CD14-positive monocyte (primary cell): ENCODE measurements at regions not wholly inside any gene's neighbourhood (a gene's known extent, or its start where the extent isn't known, plus 50 kb on each side); places are given as distances from the start of the nearest gene placed in this dataset.

ENCODE experiments used
- DNase-seq, 3 donors: peaks; one replicate each; pipeline ENCODE4 v3.0.0-alpha.2; 2011 to 2022
- H2AFZ ChIP-seq: 2 replicates; pipeline ENCODE4 v1.6.0; 2012; ENCODE audit warnings: mild to moderate bottlenecking, low read depth, low read length, inconsistent platforms; ENCODE audit not compliant: insufficient read depth, poor library complexity, severe bottlenecking
- H3K27ac ChIP-seq, 2 donors: 1 replicate in 1 of 2; 2 replicates in 1 of 2; pipeline ENCODE4 v1.5.1; 2012 to 2013; ENCODE audit warnings: low read length in 2 of 2, control low read depth in 1 of 2, inconsistent platforms in 1 of 2, low read depth in 1 of 2, mild to moderate bottlenecking in 1 of 2
- H3K27me3 ChIP-seq, 2 donors: one replicate each; pipeline versions ENCODE4 v1.6.0 to v1.6.1; 2011 to 2013; ENCODE audit warnings: low read length in 2 of 2; ENCODE audit not compliant: control insufficient read depth in 2 of 2, insufficient read depth in 2 of 2
- H3K36me3 ChIP-seq, 2 donors: replicated peaks in 1 of 2; 1 replicate in 1 of 2; 2 replicates in 1 of 2; pipeline versions ENCODE4 v1.5.1 to v1.6.1; 2012 to 2013; ENCODE audit warnings: low read length in 2 of 2, control low read depth in 1 of 2, inconsistent platforms in 1 of 2, mild to moderate bottlenecking in 1 of 2; ENCODE audit not compliant: insufficient read depth in 2 of 2, control insufficient read depth in 1 of 2
- H3K4me1 ChIP-seq, 2 donors: 1 replicate in 1 of 2; 2 replicates in 1 of 2; pipeline versions ENCODE4 v1.5.1 to v1.6.1; 2012 to 2013; ENCODE audit warnings: low read length in 2 of 2, control low read depth in 1 of 2, inconsistent platforms in 1 of 2, mild to moderate bottlenecking in 1 of 2, moderate library complexity in 1 of 2; ENCODE audit not compliant: insufficient read depth in 2 of 2, control insufficient read depth in 1 of 2
- H3K4me2 ChIP-seq: replicated peaks from 2 replicates; pipeline ENCODE3; 2012; ENCODE audit warnings: low read length, moderate library complexity, mild to moderate bottlenecking; ENCODE audit not compliant: poor library complexity, severe bottlenecking; ENCODE audit errors: extremely low read depth
- H3K4me3 ChIP-seq, 3 experiments: fragments of 200-600 bp in 1 of 3; sonication (generic) in 1 of 3; replicated peaks in 1 of 3; 1 replicate in 2 of 3; 2 replicates in 1 of 3; pipeline ENCODE4 v1.5.1; 2011 to 2013; ENCODE audit warnings: low read length in 3 of 3, mild to moderate bottlenecking in 3 of 3, control low read depth in 2 of 3, low read depth in 2 of 3, inconsistent platforms in 1 of 3, moderate library complexity in 1 of 3
- H3K79me2 ChIP-seq: 2 replicates; pipeline ENCODE4 v1.6.0; 2012; ENCODE audit warnings: mild to moderate bottlenecking, control low read depth, inconsistent platforms, low read length, moderate library complexity; ENCODE audit not compliant: insufficient read depth
- H3K9ac ChIP-seq: 2 replicates; pipeline ENCODE4 v1.6.0; 2017; ENCODE audit warnings: low read length, mild to moderate bottlenecking; ENCODE audit not compliant: insufficient read depth, poor library complexity, severe bottlenecking
- H3K9me3 ChIP-seq, 2 donors: replicated peaks in 1 of 2; 1 replicate in 1 of 2; 2 replicates in 1 of 2; pipeline versions ENCODE4 v1.5.1 to v1.6.1; 2012 to 2013; ENCODE audit warnings: low read length in 2 of 2, control low read depth in 1 of 2; ENCODE audit not compliant: control insufficient read depth in 1 of 2, insufficient read depth in 1 of 2
- H4K20me1 ChIP-seq: 2 replicates; pipeline ENCODE4 v1.6.0; 2012; ENCODE audit warnings: mild to moderate bottlenecking, low read length, control low read depth, moderate library complexity; ENCODE audit not compliant: insufficient read depth
- H3K27ac Mint-ChIP-seq, 7 donors: one replicate each; pipeline ENCODE4 v1.8.0; 2020; ENCODE audit warnings: mild to moderate bottlenecking in 7 of 7, mixed read lengths in 7 of 7, moderate library complexity in 6 of 7, inconsistent platforms in 2 of 7
- H3K27me3 Mint-ChIP-seq, 3 donors: one replicate each; pipeline ENCODE4 v1.8.0; 2021 to 2022; ENCODE audit warnings: low read depth in 3 of 3, mild to moderate bottlenecking in 3 of 3, mixed read lengths in 3 of 3, moderate library complexity in 3 of 3, inconsistent platforms in 1 of 3
- H3K36me3 Mint-ChIP-seq, 2 donors: one replicate each; pipeline ENCODE4 v1.8.0; 2020; ENCODE audit warnings: mixed read lengths in 2 of 2, inconsistent platforms in 1 of 2, mild to moderate bottlenecking in 1 of 2
- H3K4me1 Mint-ChIP-seq: one replicate; pipeline ENCODE4 v1.8.0; 2020; ENCODE audit warnings: mild to moderate bottlenecking, mixed read lengths
- H3K4me3 Mint-ChIP-seq, 2 donors: one replicate each; pipeline ENCODE4 v1.8.0; 2020; ENCODE audit warnings: mild to moderate bottlenecking in 2 of 2, mixed read lengths in 2 of 2, moderate library complexity in 1 of 2
- H3K9me3 Mint-ChIP-seq, 7 donors: one replicate each; pipeline ENCODE4 v1.8.0; 2020 to 2022; ENCODE audit warnings: mixed read lengths in 7 of 7, mild to moderate bottlenecking in 6 of 7, moderate library complexity in 6 of 7, inconsistent platforms in 2 of 7
- CTCF ChIP-seq: fragments of 200-600 bp; IDR thresholded peaks from one replicate; pipeline ENCODE4 v1.8.0; 2022; ENCODE audit warnings: antibody characterized with exemption, mild to moderate bottlenecking
- WGBS: methylation state at CpG from one replicate; pipeline ENCODE4 v1.1.5; 2013; ENCODE audit warnings: missing lambda C conversion rate; ENCODE audit not compliant: insufficient coverage; 5-methylcytosine and 5-hydroxymethylcytosine counted together
- intact Hi-C, 2 donors: fragments of 100-400 bp; cut with micrococcal nuclease; formaldehyde crosslinking; loops; one replicate each; pipeline versions ENCODE4 v1.15.0 to v1.15.1; 2023

GRCh38 chr7:142585425-142585824 lies 163.8 kb upstream of the PRSS1 start:
- TF ChIP-seq CTCF: no peak
- no peak overlapping the region for H3K4me3 ChIP-seq
- no peaks in the 10 kb centered on the region for H3K36me3 ChIP-seq
- no peak overlapping the region for H3K27ac ChIP-seq
- Mint-ChIP-seq H3K36me3 (no peaks in the 10 kb centered on the region), H3K27ac (peak overlapping the region in 3 of 7 donors; percentile 21 to 59 (median 23)), H3K27me3 (no peaks in the 10 kb centered on the region), H3K9me3 (no peaks in the 10 kb centered on the region), H3K4me1 (peaks cover 20% of the 10 kb centered on the region), H3K4me3 (no peak overlapping the region)
- no peaks in the 10 kb centered on the region for H3K9me3 ChIP-seq
- no peak overlapping the region for H3K9ac ChIP-seq
- no peaks in the 10 kb centered on the region for H3K79me2 ChIP-seq
- WGBS: no CpG with 5 or more reads among the region's 2 CpGs
- no peak overlapping the region for H2AFZ ChIP-seq
- intact Hi-C loops: loop anchor here in 1 of 2 donors (10.0 kb wide), 1 partner anchor 51 kb away; no protein-coding TSS in a partner anchor
- H4K20me1 ChIP-seq: no peaks in the 10 kb centered on the region
- H3K27me3 ChIP-seq: no peaks in the 10 kb centered on the region
- DNase-seq: no peak
- no peak overlapping the region for H3K4me2 ChIP-seq
- peaks cover 10 to 14% of the 10 kb centered on the region in 2 donors for H3K4me1 ChIP-seq

GRCh38 chr7:142584765-142585164 lies 164.5 kb upstream of the PRSS1 start:
- Histone ChIP-seq H3K4me1 (peaks cover 10 to 14% of the 10 kb centered on the region in 2 donors), H3K9ac (no peak overlapping the region), H3K4me3 (no peak overlapping the region), H3K79me2 (no peaks in the 10 kb centered on the region), H4K20me1 (no peaks in the 10 kb centered on the region), H3K27ac (no peak overlapping the region), H2AFZ (no peak overlapping the region), H3K9me3 (no peaks in the 10 kb centered on the region), H3K27me3 (no peaks in the 10 kb centered on the region), H3K36me3 (no peaks in the 10 kb centered on the region), H3K4me2 (no peak overlapping the region)
- peak in 2 of 3 donors; percentile 25 to 53 for DNase-seq
- H3K4me1 Mint-ChIP-seq: peaks cover 24% of the 10 kb centered on the region
- H3K9me3 Mint-ChIP-seq: no peaks in the 10 kb centered on the region
- H3K36me3 Mint-ChIP-seq: no peaks in the 10 kb centered on the region
- H3K27ac Mint-ChIP-seq: peak overlapping the region in 1 of 7 donors; percentile 23
- H3K27me3 Mint-ChIP-seq: no peaks in the 10 kb centered on the region
- intact Hi-C loops: loop anchor here in 1 of 2 donors (10.0 kb wide), 1 partner anchor 50 kb away; no protein-coding TSS in a partner anchor
- WGBS: no CpG with 5 or more reads among the region's 2 CpGs
- no peak overlapping the region for H3K4me3 Mint-ChIP-seq
- TF ChIP-seq CTCF: no peak
